ENCODE measurements at regions not wholly inside any gene's neighbourhood (a gene's known extent, or its start where the extent isn't known, plus 50 kb on each side); places are given as distances from the start of the nearest gene placed in this dataset.
"Not testable (repeated sequence)": the region's sequence is repeated elsewhere in the genome, so short reads cannot be mapped to it uniquely, and the experiment has no call there.

DNA sequence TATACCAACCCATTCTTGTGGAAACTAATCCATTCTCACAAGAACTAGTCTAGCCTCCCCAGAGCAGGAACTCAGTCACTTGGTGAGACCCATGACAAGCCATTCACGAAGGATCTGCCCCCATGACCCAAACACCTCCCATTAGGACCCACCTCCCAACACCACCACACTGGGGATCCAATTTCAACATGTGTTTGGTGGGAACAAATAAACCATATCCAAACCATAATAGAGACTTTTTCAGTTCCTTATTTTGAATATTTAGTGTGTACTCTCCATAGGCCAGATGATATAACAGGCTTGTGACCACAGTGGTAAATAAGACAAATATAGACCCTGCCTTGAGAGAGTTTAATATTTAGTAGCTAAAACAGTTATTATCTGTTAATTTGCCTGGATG is 227.5 kb upstream of the SERP2 start:
- ATAC-seq = no peak
- Histone ChIP-seq H3K4me1 (peaks cover 0 to 13% (median 3%) of the 10 kb centered on the region in 3 donors), H3K36me3 (no peaks in the 10 kb centered on the region), H3K4me3 (no peak overlapping the region), H3K27me3 (no peaks in the 10 kb centered on the region), H3K27ac (no peak overlapping the region), H3K9me3 (no peaks in the 10 kb centered on the region)
- 100% methylated on average over 1 of the region's 1 CpG; no CpG with 5 or more reads in 1 of the 2 donors for WGBS, 2 donors (ENCODE audit: low coverage in 1 of 2)
- TF ChIP-seq EP300 (IDR thresholded peaks at IDR 0.05) (no peak), POLR2AphosphoS5 (IDR thresholded peaks at IDR 0.05) (no peak), POLR2A (IDR thresholded peaks at IDR 0.05) (no peak)
- TF ChIP-seq, protein P1, sequence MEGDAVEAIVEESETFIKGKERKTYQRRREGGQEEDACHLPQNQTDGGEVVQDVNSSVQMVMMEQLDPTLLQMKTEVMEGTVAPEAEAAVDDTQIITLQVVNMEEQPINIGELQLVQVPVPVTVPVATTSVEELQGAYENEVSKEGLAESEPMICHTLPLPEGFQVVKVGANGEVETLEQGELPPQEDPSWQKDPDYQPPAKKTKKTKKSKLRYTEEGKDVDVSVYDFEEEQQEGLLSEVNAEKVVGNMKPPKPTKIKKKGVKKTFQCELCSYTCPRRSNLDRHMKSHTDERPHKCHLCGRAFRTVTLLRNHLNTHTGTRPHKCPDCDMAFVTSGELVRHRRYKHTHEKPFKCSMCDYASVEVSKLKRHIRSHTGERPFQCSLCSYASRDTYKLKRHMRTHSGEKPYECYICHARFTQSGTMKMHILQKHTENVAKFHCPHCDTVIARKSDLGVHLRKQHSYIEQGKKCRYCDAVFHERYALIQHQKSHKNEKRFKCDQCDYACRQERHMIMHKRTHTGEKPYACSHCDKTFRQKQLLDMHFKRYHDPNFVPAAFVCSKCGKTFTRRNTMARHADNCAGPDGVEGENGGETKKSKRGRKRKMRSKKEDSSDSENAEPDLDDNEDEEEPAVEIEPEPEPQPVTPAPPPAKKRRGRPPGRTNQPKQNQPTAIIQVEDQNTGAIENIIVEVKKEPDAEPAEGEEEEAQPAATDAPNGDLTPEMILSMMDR (IDR thresholded peaks at IDR 0.05) = no peak

DNA sequence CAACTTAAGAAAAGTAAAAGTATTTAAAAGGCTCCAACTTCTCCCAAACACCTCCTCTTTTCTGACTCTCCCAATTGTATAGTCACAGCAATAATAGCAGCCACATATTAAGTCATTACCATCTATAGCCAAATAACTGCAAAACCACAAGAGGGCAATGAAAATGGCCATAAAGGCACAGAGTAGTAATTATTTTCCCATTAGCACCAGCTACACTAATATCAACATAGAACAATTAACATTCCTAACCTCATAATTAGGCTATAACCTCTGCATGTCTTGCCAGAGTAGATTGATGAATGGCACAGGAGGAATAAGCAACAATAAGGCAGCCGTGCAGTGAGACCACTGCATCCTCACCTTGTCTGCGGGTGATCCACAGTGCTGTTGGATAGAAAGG is 226.4 kb upstream of the SERP2 start:
- TF ChIP-seq, protein P1 (IDR thresholded peaks at IDR 0.05) = no peak
- TF ChIP-seq EP300 (IDR thresholded peaks at IDR 0.05) (no peak), POLR2AphosphoS5 (IDR thresholded peaks at IDR 0.05) (no peak), POLR2A (IDR thresholded peaks at IDR 0.05) (no peak)
- no peaks in the 10 kb centered on the region for H3K9me3 ChIP-seq
- no peaks in the 10 kb centered on the region for H3K27me3 ChIP-seq
- no peak for ATAC-seq
- H3K4me3 ChIP-seq = no peak overlapping the region
- H3K36me3 ChIP-seq = no peaks in the 10 kb centered on the region
- H3K4me1 ChIP-seq = peaks cover 0 to 7% (median 0%) of the 10 kb centered on the region in 3 donors
- H3K27ac ChIP-seq = no peak overlapping the region
- 63% methylated on average over 2 of the region's 2 CpGs; no CpG with 5 or more reads in 1 of the 2 donors for WGBS, 2 donors (ENCODE audit: low coverage in 1 of 2)

DNA sequence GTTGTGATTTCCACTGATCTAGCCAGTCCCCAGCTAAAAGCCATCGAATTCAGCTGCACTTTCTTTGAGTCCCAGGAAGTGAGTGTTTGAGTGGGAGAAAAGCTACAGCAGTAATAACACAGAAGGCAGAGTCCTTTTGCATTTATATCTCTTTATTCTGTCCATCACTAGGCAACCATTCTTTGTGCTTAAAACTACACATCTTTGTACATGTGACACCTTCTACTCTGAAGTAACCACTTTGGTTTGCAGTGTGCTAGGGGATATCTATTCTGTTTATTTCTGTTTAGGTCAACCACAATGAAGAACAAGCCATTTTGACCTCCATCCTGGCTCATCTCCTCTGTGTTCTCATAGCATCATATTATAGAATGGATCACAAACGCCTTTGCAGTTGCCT is 226.0 kb upstream of the SERP2 start:
- 44 to 66% methylated on average over 2 of the region's 2 CpGs for WGBS, 2 donors (ENCODE audit: low coverage in 1 of 2)
- Histone ChIP-seq H3K27ac (no peak overlapping the region), H3K9me3 (no peaks in the 10 kb centered on the region), H3K4me3 (no peak overlapping the region), H3K36me3 (no peaks in the 10 kb centered on the region), H3K4me1 (peaks cover 0 to 6% (median 0%) of the 10 kb centered on the region in 3 donors), H3K27me3 (no peaks in the 10 kb centered on the region)
- ATAC-seq = no peak
- TF ChIP-seq POLR2AphosphoS5 (IDR thresholded peaks at IDR 0.05) = no peak
- no peak for TF ChIP-seq POLR2A (IDR thresholded peaks at IDR 0.05)
- no peak for TF ChIP-seq EP300 (IDR thresholded peaks at IDR 0.05)
- TF ChIP-seq, protein P1 (IDR thresholded peaks at IDR 0.05) = no peak

DNA sequence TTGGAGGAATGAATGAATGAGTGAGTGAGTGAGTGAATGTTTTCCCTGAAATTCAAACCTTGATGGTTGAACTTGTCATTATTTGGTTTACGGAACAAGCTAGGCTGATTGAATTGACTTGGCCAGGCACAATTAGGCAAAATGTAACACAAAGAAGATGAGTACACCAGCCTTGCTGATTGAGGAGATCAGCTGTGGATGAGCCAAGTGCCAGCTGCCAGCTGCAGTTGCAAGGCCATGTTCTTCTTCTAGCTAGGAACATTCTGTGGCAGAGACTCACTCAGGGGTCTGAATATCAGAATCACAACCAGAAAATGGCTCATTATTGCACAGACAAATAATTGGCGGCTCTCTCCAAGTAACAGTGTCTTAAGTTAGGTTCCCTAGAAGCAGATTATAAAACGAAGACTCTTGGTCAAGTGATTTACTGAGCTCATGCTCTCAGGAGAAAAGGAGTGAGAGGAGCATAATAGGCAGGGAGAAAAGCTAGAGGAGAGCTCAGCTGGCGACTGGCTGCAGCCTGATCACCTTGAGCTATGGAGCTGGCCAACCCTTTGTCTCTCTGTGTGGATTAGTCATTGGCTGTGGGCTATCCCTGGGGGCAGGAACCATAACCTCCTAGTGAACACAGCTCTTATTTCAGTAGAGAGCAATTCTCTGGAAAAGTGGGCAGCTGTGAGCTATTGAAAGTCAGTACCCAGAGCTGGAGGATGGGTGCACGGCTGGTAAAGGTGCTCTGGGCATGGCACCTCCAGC is 225.3 kb upstream of the SERP2 start:
- TF ChIP-seq, protein P1 (IDR thresholded peaks at IDR 0.05) = no peak
- TF ChIP-seq POLR2AphosphoS5 (IDR thresholded peaks at IDR 0.05) = no peak
- TF ChIP-seq POLR2A (IDR thresholded peaks at IDR 0.05) = no peak
- no peak for TF ChIP-seq EP300 (IDR thresholded peaks at IDR 0.05)
- Histone ChIP-seq H3K36me3 (no peaks in the 10 kb centered on the region), H3K4me3 (no peak overlapping the region), H3K9me3 (no peaks in the 10 kb centered on the region), H3K27me3 (no peaks in the 10 kb centered on the region), H3K27ac (no peak overlapping the region), H3K4me1 (peaks cover 0 to 3% (median 0%) of the 10 kb centered on the region in 3 donors)
- no peak for ATAC-seq
- 86 to 95% methylated on average over 4 to 5 of the region's 5 CpGs for WGBS, 2 donors (ENCODE audit: low coverage in 1 of 2)

DNA sequence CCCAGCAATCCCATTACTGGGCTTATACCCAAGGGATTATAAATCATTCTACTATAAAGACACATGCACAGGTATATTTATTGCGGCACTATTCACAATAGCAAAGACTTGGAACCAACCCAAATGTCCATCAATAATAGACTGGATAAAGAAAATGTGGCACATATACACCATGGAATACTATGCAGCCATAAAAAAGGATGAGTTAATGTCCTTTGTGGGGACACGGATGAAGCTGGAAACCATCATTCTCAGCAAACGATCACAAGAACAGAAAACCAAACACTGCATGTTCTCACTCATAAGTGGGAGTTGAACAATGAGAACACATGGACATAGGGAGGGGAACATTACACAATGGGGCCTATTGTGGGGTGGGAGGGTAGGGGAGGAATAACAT is 224.4 kb upstream of the SERP2 start:
- H3K9me3 ChIP-seq, H3K36me3 ChIP-seq, H3K4me3 ChIP-seq, H3K27ac ChIP-seq, H3K27me3 ChIP-seq, ATAC-seq: not testable (repeated sequence)
- H3K4me1 ChIP-seq = peaks cover 0 to 12% (median 0%) of the 10 kb centered on the region in 3 donors
- WGBS, 2 donors (ENCODE audit: low coverage in 1 of 2) = 84 to 85% methylated on average over 3 of the region's 3 CpGs
